ENCODE measurements at regions not wholly inside any gene's neighbourhood (a gene's known extent, or its start where the extent isn't known, plus 50 kb on each side); places are given as distances from the start of the nearest gene placed in this dataset.

DNA sequence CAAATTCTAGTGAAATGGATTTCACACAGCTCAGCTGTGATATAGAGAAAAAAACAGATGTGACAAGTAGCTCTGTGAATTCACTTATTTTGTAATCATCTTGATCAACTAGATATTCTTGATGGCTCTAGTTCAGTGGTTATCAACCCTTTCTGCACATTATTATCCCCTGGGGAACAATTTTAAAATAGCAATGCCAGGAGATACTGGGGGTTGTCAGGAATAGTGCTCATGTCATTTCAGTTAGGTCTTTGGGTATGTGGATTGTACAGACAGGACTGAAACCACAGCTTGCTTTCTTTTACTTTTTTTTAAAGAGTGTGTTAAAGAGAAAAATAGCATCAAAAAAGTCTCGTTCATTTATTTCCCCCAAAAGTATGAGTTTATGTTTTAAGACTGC lies 269.0 kb upstream of the PDGFD start:
- DNase-seq (ENCODE audit: low read depth): no peak

DNA sequence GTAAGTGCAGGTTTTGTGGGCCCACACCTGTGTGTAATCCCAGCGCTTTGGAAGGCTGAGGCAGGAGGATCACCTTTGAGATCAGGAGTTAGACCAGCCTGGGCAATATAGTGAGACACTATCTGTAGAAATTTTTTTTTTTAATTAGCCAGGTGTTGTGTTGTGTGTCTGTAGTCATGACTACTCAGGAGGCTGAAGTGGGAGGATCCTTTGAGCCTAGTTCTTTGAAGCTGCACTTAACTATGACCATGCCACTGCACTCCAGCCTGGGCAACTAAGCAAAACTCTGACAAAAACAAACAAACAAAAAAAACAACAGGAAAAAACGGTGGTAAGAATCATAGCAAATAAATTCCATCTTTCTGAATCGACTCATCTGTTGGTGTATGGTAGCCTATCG lies 268.6 kb upstream of the PDGFD start:
- no peak for DNase-seq (ENCODE audit: low read depth)

DNA sequence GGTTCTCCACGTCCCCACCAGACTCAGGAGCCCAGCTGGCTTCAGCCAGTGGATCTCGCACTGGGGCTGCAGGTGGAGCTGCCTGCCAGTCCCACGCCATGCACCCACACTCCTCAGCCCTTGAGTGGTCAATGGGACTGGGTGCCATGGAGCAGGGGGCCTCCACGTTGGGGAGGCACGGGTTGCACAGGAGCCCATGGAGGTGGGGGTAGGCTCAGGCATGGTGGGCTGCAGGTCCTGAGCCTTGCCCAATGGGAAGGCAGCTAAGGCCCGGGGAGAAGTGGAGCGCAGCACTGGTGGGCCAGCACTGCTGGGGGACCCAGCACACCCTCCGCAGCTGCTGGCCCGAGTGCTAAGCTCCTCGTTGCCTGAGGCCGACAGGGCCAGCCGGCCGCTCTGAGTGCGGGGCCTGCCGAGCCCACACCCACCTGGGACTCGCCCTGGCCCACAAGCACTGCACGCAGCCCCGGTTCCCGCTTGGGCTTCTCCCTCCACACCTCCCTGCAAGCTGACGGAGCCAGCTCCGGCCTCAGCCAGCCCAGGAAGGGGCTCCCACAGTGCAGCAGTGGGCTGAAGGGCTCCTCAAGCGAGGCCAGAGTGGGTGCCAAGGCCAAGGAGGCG lies 258.5 kb upstream of the PDGFD start:
- no peak for DNase-seq (ENCODE audit: low read depth)

DNA sequence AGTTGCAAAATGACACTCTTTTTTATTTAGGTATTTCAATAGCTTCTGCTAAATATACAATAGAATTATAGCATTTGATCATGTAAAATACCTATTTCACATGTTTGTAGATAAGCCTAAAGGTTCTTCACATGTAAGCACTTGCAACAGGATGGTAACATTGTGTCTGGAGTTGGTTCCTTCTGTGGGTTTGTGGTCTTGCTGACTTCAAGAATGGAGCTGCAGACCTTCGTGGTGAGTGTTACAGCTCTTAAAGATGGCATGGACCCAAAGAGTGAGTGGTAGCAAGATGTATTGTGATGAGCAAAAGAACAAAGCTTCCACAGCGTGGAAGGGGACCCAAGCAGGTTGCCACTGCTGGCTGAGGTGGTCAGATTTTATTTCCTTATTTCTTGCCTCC lies 246.4 kb upstream of the PDGFD start:
- DNase-seq (ENCODE audit: low read depth): peak; percentile 4

DNA sequence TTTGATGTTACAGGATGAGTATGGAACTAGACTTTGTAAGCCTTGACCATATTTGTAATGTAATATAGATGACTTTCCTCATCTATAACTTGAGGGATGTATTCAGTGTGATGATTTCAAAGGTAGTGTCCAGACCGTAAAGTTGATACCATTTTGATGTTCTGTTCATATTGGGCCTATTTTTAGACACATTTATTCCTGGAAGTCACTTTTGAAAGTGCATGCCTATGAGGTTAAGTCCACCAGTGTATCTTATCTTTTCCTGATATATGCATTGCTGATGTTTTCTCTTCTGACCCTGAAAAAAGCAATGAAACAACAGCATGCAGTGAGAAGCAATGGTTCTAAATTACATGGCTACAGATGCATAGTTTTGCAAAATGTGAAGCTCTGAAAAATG lies 244.7 kb upstream of the PDGFD start:
- DNase-seq (ENCODE audit: low read depth): no peak

DNA sequence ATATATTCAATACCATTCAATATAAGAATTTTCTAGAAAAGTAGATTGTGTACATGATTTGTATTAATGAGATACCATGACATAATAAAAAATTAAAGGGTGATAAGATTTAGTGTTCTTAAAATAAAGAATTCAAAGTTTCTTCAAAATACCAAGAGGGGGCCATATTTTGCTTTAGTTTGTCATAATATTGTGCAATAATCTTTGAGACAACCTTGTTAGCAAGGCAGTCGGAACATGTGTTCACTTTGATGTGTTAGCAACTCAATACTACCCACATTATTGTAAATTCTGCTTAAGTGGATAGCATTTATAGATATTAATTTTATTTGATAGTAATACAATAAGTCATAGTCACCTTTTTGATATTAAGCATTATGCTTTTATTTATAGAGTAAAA lies 241.3 kb upstream of the PDGFD start:
- DNase-seq (ENCODE audit: low read depth): no peak

DNA sequence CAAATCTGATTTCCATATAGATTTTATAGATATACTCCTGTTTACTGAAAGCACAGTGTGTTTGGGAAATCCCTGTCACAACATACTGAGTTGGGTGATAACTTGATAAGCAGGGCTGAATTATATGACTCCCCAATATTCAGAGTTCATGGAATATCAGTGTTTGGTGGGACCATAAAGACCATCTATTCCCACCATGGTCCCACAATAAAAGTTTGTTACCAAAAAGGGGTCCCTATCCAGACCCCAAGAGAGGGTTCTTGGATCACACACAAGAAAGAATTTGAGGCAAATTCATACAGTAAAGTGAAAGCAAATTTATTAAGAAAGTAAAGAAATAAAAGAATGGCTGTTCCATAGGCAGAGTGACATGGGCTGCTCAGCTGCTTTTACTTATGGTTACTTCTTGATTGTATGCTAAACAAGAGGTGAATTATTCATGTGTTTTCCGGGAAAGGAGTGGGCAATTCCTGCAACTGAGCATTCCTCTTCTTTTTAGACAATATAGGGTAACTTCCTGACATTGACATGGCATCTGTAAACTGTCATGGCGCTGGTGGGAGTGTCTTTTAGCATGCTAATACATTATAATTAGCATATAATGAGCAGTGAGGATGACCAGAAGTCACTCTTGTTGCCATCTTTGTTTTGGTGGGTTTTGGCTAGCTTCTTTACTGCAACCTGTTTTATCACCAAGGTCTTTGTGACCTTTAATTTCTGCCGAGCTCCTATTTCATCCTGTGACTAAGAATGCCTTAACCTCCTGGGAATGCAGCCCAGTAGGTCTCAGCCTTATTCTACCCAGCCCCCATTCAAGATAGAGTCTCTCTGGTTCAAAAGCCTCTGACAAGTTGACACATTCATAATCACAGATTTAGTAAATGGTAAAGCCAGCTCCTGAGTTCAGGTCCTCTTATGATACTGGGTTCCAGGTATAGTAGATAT lies 240.6 kb upstream of the PDGFD start:
- DNase-seq (ENCODE audit: low read depth): no peak

DNA sequence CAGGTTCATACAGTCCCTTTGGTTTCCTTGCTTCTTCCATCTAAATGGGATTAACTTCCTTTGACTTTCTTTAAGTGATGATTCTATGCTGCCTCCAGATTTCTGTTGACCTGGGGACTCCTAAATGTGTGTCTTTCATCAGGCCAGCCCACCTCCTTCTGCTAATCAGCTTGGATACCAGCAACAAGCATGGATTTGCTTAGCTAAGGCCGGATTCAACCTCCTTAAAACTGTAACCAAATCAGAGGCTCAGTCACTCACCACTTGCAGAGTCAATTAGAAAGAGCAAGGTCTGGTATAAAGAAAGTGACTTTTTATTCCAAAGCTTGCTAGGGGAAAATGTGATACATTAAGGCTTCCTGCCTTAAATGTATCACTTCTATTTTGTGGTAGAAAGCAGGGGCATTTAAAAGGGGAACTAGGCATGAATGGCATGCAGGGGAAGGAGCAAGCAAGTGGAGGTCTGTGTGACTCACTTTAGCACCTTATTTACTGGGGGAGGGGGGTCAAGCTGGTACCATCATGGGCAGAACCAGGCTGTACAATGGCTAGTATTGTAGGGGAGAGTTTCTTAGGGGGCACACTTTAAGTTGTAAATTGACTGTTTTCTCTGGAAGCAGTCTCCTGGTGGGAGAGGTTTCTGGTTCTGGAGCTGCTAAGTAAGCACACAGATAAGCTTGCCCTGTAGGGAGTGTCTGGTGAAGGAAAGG lies 239.0 kb upstream of the PDGFD start:
- DNase-seq (ENCODE audit: low read depth): no peak

DNA sequence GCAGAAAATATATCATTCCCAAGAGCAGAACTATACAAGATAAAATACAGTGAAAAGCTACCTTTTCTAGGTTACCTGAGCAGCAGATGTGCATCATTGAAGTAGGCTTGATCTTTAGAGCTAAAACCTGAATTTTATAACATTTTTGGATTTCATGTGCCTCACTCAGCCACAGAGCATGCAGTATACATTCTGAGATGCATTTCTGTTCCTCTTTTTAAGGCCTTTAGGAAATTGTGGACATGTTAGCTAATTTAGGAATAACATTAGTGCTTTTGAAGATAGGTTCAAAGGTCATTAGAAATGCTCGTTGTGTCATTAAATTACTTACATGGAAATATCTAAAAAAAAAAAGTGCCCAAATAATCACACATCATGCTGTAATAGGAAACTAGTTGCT lies 230.6 kb upstream of the PDGFD start:
- DNase-seq (ENCODE audit: low read depth): no peak

DNA sequence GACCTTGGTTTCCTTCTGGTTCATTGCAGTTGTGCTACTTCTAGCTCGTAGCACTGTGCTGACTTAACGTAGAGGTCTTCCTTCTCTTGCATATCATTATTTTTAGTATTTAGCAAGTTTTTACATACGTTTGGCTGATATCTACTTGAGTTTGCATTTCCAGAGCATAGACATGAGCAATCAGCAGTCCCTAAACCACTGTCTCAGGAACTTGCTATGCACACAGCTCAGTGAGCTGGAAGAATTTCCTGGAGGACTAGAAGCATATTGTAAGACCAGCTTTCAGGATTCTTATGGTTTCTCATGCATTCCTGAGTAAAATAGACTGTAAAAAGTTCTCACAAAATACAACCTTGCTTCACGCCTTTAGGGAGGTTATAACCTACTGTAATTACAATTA lies 226.7 kb upstream of the PDGFD start:
- DNase-seq (ENCODE audit: low read depth): no peak

DNA sequence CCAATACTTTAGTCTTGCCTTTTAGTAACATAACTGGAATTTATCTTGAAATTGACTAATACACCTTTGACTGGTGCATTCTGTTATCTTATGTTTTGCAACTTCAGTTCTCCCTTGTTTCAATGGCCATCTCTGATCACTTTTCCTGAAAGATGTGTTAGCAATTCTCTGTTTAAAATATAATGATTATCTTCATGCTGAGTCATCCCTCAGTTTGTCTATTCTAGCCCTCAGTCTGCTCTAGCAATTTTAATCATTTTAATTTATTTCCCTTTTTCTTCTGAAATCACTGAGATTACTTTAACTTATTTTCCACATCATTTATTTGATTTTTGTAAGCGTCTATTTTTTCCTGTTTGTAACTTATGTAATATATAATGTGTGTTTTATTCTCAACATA lies 221.9 kb upstream of the PDGFD start:
- no peak for DNase-seq (ENCODE audit: low read depth)

DNA sequence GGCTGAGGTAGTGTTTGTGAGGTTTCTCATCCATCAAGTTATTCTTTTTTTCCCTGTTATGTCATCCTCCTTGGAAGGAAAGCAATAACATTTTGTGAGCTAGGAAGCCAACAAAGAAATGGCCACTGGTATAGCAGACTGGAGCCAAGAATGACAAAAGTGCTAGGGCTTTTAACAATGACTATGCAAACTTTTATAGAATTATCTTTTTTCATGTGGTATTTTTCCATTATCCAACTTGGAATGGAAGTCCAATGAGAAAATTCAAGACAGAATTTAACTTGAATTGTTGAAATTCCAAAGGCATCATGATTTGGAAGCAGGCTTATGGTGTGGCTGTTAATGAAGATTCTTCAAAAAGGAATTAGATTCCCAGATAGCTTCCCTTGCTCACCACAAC lies 216.4 kb upstream of the PDGFD start:
- DNase-seq (ENCODE audit: low read depth): no peak

DNA sequence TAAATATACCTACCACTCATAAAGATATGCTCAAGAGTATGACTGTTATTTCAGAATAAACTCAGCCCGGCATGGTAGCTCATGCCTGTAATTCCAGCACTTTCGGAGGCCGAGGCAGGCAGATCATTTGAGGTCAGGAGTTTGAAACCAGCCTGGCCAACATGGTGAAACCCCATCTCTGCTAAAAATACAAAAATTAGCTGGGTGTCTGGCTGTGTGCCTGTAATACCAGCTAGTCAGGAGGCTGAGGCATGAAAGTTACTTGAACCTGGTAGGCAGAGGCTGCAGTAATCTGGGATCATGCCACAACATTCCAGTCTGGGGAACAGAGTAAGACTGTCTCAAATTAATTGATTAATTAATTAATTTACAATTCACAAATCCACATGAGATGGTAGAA lies 208.2 kb upstream of the PDGFD start:
- DNase-seq (ENCODE audit: low read depth): no peak

DNA sequence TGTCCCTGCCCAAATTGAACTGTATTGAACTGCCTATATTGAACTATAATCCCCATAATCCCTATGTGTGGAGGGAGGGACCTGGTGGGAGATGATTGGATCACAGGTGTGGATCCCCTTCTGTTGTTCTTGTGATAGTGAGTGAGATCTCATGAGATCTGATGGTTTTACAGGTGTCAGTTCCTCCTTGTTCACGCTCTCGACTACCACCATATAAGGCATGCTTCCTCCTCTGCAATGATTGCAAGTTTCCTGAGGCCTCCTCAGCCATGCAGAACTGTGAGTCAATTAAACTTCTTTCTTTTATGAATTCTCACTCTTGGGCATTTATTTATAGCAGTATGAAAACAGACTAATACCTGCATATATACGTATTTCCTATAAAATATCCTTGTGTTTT lies 206.5 kb upstream of the PDGFD start:
- DNase-seq (ENCODE audit: low read depth): no peak

DNA sequence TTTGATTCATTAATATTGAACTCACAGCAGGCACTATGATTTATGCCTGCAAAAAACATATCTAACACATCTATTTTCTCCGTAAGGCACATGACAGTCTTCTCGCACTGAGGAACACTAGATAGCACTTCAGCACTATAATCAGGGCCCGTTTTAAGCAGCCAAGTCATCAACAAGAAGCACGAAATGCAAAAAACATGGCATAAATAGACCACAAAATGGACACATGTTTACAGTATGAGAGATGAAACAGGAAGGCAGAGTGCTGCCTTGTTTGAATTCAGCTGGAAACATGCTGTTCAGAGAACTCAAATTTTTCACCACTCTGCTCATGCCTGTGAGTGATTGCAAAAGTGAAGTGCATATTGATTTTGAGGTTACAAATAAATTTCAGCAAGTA lies 205.8 kb upstream of the PDGFD start:
- no peak for DNase-seq (ENCODE audit: low read depth)

DNA sequence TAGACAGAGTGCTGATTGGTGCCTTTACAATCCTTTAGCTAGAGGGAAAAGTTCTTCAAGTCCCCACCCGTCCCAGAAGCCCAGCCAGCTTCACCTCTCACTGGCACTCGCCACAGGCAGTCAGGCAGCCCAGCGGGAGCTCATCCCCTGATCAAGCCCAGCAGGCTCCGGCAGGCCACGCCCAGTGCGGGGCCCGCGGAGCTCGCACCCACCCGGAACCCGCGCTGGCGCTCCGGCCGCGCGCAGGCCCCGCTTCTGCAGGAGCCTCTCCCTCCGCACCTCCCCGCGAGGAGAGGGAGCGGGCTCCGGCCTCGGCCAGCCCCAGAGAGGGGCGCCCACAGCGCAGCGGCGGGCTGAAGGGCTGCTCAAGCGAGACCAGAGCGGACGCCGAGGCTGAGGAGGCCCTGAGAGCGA lies 202.4 kb upstream of the PDGFD start:
- DNase-seq (ENCODE audit: low read depth): no peak

DNA sequence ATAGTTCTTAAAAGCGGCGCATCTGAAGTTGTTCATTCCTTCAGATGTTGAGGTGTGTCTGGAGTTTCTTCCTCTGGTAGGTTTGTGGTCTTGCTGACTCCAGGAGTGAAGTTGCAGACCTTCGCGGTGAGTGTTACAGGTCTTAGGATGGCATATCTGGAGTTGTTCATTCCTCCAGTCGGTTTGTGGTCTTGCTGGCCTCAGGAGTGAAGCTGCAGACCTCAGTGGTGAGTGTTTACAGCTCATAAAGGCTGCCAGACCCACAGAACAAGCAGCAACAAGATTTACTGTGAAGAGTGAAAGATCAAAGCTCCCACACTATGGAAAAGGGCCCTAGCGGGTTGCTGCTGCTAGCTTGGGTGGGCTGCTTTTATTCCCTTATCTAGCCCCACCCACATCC lies 201.7 kb upstream of the PDGFD start:
- no peak for DNase-seq (ENCODE audit: low read depth)

DNA sequence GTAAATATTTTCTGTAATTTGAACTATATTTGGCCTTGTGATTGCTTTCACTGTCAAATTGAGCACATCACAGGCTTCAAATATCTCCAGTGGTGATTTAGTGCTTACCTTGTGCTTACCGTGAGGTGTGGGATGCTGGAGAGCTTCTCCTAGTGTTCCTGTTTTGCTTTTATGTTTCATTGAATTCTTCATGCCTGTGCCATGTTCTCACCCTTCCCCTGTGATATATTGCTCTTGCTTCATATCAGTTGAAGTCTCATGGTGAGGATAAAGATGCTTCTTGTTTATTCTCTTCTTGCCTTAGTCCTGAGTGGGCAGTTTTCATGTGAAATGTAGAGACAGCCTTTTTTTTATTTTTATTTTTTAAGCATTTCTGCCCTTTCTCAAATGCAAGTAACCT lies 198.0 kb upstream of the PDGFD start:
- DNase-seq (ENCODE audit: low read depth): no peak

DNA sequence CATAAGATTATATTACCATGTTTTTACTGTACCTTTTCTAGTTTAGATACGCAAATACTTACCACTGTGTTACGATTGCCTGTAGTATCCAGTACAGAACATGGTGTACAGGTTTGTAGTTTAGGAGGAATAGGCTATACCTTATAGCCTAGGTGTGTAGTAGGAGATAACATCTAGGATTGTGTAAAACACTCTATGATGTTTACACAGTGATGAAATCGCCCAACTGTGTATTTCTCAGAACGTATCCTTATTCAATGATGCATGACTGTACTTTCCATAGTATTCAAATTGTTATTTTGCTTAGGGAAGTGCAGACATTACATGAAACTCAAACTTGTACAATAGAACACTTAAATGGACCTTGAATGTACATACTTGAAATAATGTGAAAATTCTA lies 188.1 kb upstream of the PDGFD start:
- no peak for DNase-seq (ENCODE audit: low read depth)

DNA sequence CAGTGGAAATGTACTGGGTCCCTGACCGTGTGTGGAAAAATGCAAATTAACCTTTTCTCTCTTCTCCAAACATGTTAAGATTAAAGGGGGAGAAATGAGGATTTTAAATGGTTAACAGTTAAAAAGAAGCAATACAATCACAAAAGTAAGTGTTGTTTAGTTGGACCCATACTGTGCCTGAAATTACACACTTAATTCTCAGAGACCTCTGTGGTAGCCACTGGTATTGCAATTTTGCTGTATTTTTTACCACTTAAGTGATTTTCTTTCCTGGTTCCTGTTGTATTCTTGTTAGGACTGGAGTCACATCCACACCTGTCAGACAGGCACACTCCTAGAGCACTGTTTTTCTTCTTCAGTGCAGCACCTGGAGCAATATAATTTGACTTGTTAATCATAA lies 179.6 kb upstream of the PDGFD start:
- DNase-seq (ENCODE audit: low read depth): no peak

DNA sequence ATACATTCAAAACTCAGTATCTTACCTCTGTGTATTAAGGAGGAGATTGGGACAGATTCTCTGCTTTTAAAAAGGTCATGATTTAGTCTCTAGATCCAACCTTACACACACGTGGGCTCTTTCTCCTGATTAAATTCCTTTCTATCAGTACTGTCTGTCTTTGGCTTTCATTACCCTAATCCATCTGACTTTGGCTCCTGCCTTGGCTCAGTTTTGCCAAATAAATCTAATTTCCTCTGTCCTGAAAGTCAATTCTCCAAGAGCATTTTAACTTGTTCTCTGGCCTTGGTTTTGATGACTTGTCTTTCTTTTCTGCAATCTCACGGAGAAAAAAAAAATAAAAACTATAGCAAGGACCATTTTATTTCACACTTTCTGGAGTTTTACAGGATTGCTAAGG lies 176.6 kb upstream of the PDGFD start:
- no peak for DNase-seq (ENCODE audit: low read depth)

DNA sequence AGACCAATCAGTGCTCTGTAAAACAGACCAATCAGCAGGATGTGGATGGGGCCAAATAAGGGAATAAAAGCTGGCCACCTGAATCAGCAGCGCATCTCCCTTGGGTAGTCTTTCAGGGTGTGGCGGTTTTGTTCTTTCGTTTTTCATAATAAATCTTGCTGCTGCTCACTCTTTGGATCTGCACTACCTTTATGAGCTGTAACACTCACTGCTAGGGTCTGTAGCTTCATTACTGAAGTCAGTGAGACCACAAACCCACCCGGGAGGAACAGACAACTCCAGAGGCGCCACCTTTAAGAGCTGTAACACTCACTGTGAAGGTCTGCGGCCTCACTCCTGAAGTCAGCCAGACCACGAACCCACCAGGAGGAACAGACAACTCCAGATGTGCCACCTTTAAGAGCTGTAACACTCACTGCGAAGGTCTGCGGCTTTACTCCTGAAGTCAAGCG lies 175.5 kb upstream of the PDGFD start:
- DNase-seq (ENCODE audit: low read depth): no peak

DNA sequence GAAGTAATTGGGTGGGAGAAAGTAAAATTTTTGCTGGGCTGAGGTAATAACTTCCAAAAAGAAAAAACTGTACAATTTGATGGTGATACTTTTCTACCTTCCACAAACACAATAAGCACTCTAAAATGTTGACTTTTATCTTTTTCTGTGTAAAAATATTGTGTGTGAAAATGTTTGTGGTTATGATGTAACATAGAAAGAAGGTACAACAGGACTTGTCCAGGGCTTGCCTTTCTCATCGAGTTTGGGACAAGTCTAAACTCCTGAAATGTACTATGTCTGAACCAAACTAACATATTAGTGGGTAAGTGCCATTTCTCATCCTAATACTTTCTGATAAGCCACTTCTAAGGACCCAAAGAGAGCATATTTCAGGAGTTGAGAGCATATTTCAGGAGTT lies 174.2 kb upstream of the PDGFD start:
- no peak for DNase-seq (ENCODE audit: low read depth)

All from CMK (cell line).